Osteocyte (in vitro differentiated cells): ENCODE measurements at regions not wholly inside any gene's neighbourhood (a gene's known extent, or its start where the extent isn't known, plus 50 kb on each side); places are given as distances from the start of the nearest gene placed in this dataset.
A peak's percentile ranks its signal among the peaks of the same experiment; 100 is the strongest.

Experiments
- DNase-seq: peaks from one replicate; pipeline ENCODE4 v3.0.0; 2021; ENCODE audit warnings: mixed read lengths; ENCODE audit not compliant: unreplicated experiment; ENCODE audit errors: extremely low spot score
- H3K27ac Mint-ChIP-seq: one replicate; pipeline ENCODE4 v1.8.0; 2021; ENCODE audit warnings: mild to moderate bottlenecking, mixed read lengths; ENCODE audit not compliant: unreplicated experiment
- H3K27me3 Mint-ChIP-seq: one replicate; pipeline ENCODE4 v1.8.0; 2021; ENCODE audit warnings: mixed read lengths; ENCODE audit not compliant: unreplicated experiment
- H3K36me3 Mint-ChIP-seq: one replicate; pipeline ENCODE4 v1.8.0; 2021; ENCODE audit warnings: mixed read lengths; ENCODE audit not compliant: unreplicated experiment
- H3K4me1 Mint-ChIP-seq: one replicate; pipeline ENCODE4 v1.8.0; 2021; ENCODE audit warnings: mixed read lengths; ENCODE audit not compliant: unreplicated experiment
- H3K4me3 Mint-ChIP-seq: one replicate; pipeline ENCODE4 v1.8.0; 2021; ENCODE audit warnings: mild to moderate bottlenecking, moderate library complexity, mixed read lengths; ENCODE audit not compliant: unreplicated experiment
- H3K9me3 Mint-ChIP-seq: one replicate; pipeline ENCODE4 v1.8.0; 2021; ENCODE audit warnings: mixed read lengths; ENCODE audit not compliant: unreplicated experiment
- CTCF ChIP-seq: fragments of 200-600 bp; sonication (generic); IDR thresholded peaks from 2 replicates; pipeline ENCODE4 v1.5.0; 2021; ENCODE audit warnings: antibody characterized with exemption, mild to moderate bottlenecking, moderate library complexity

- peaks cover 20% of the 10 kb centered on the region for H3K36me3 Mint-ChIP-seq
- H3K27me3 Mint-ChIP-seq = no peaks in the 10 kb centered on the region
- TF ChIP-seq CTCF = no peak
- peaks cover 4% of the 10 kb centered on the region for H3K9me3 Mint-ChIP-seq
- no peaks in the 10 kb centered on the region for H3K4me1 Mint-ChIP-seq
- H3K4me3 Mint-ChIP-seq = no peak overlapping the region
- H3K27ac Mint-ChIP-seq = no peak overlapping the region
- no peak for DNase-seq
These were observed 887.4 kb upstream of the CXADR start for GRCh38 chr21:16625491-16625890.

- TF ChIP-seq CTCF = no peak
- no peak overlapping the region for H3K4me3 Mint-ChIP-seq
- no peaks in the 10 kb centered on the region for H3K9me3 Mint-ChIP-seq
- H3K27ac Mint-ChIP-seq = peak overlapping the region; percentile 15
- H3K36me3 Mint-ChIP-seq = peaks cover 21% of the 10 kb centered on the region
- no peaks in the 10 kb centered on the region for H3K27me3 Mint-ChIP-seq
- DNase-seq = no peak
- peaks cover 24% of the 10 kb centered on the region for H3K4me1 Mint-ChIP-seq
These were observed 878.9 kb upstream of the CXADR start for GRCh38 chr21:16633831-16634459.

GRCh38 chr21:16634515-16634914 is 878.3 kb upstream of the CXADR start:
- peaks cover 24% of the 10 kb centered on the region for H3K4me1 Mint-ChIP-seq
- H3K4me3 Mint-ChIP-seq = no peak overlapping the region
- H3K27me3 Mint-ChIP-seq = no peaks in the 10 kb centered on the region
- H3K27ac Mint-ChIP-seq = peak overlapping the region; percentile 15
- no peaks in the 10 kb centered on the region for H3K9me3 Mint-ChIP-seq
- no peak for DNase-seq
- no peak for TF ChIP-seq CTCF
- peaks cover 21% of the 10 kb centered on the region for H3K36me3 Mint-ChIP-seq

GRCh38 chr21:16640297-16641027 is 872.4 kb upstream of the CXADR start:
- Mint-ChIP-seq H3K27ac (no peak overlapping the region), H3K4me1 (no peaks in the 10 kb centered on the region), H3K4me3 (no peak overlapping the region), H3K27me3 (no peaks in the 10 kb centered on the region), H3K9me3 (peaks cover 6% of the 10 kb centered on the region), H3K36me3 (no peaks in the 10 kb centered on the region)
- no peak for TF ChIP-seq CTCF
- no peak for DNase-seq

GRCh38 chr21:16642353-16642752 is 870.5 kb upstream of the CXADR start:
- no peak overlapping the region for H3K4me3 Mint-ChIP-seq
- no peaks in the 10 kb centered on the region for H3K36me3 Mint-ChIP-seq

More at GRCh38 chr21:16642353-16642752, 870.5 kb upstream of the CXADR start:
- TF ChIP-seq CTCF = no peak
- no peaks in the 10 kb centered on the region for H3K4me1 Mint-ChIP-seq
- no peak overlapping the region for H3K27ac Mint-ChIP-seq
- DNase-seq = no peak
- peaks cover 6% of the 10 kb centered on the region for H3K9me3 Mint-ChIP-seq
- no peaks in the 10 kb centered on the region for H3K27me3 Mint-ChIP-seq
